DMS79 treated with DMSO at 0.1 percent for 48 hours (cell line): ENCODE measurements at regions not wholly inside any gene's neighbourhood (a gene's known extent, or its start where the extent isn't known, plus 50 kb on each side); places are given as distances from the start of the nearest gene placed in this dataset.
"Not testable (repeated sequence)": the region's sequence is repeated elsewhere in the genome, so short reads cannot be mapped to it uniquely, and the experiment has no call there.

Experiments used
- DNase-seq: peaks from one replicate; lab custom pipeline; 2025; lab: John Stamatoyannopoulos, UW

DNA sequence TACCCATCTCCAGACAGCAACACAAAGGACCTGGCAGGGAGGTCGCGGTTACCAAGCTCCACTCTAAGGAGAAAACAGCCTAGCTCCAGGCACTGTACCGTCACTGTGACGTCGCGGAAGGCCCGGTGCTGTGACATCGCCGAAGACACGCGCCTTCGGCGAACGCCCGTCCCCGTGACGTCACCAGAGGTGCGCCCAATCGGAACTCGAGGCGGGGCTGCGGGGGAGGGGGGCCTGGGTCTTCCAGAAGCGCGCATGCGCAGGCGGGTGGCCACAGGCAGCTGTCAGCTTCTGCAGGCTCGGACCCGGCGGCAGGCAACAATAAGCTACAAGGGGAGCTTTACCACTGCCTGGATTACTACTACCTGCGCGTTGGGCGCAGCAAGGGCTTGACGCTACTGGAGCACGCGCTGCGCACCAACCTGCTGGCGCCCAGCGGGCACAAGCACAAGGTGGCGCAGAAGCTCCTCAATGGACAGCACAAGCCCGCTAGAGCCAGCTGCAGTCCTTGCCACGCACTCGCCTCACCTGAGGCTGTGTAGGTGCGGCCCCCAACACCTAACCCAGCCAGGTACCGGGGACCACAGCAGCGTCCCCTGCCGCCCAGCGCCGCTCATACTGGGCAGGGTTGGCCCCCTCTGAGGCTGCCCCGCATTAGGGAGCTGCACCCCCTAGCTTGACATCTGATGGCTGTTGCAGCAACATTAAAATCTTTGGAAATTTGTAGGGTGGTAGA lies 208.4 kb downstream of the TPST1 start:
- peak; percentile 63 for DNase-seq

DNA sequence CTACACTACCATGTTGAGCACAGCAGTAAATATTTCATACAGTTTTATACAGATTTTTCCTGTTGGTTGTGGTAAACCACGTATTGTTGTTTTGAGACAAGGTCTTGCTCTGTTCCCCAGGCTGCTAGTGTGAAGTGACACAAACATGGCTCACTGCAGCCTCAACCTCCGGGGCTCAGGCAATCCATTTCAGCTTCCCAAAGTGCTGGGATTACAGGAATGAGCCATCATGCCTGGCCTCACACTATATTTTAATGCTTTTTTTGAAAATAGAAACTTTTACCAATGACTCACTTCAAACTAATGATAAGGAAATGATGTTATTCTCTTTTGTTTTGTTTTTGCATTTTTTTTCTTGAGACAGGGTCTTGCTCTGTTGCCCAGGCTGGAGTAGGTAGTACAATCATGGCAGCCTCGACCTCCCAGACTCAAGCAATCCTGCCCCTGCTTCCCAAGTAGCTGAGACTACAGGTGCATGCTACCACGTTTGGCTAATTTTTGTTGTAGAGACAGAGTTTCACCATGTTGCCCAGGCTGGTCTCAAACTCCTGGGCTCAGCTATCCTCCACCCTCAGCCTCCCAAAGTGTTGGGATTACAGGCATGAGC lies 210.6 kb downstream of the TPST1 start:
- no peak for DNase-seq

DNA sequence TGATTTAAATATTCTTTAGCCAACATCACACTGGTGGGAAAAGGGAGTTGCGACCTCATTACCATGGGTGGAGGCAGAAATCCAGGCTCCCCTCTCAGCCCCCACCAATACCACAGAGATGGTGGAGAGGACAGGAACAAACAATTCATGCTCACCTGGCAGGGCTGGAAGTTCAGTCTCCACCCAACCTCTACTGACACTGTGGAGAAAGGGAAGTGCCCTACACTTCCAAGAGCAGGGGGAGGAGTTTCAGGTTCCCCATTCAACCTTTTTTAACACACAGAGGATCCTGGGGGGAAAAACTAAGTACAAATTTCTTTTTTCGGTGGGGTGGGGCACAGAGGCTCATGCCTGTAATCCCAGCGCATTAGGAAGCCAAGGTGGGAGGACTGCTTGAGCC lies 210.1 kb upstream of the KCTD7 start:
- DNase-seq = no peak

DNA sequence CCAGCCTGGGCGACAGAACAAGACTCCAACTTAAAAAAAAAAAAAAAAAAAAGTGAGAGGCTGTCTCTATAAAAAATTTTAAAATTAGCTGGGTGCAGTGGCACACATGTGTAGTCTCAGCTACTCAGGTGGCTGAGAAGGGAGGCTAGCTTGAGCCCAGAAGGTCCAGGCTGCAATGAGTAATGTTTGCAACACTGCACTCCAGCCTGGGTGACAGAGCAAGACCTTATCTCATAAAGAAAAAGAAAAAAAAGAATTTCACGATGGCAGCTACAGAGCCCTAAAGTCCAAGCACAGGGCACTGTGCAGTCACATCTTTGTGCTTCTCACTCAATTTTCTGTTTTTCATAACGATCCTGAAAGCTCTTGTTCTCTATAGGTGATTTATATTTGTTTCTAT lies 209.5 kb upstream of the KCTD7 start:
- DNase-seq = no peak

DNA sequence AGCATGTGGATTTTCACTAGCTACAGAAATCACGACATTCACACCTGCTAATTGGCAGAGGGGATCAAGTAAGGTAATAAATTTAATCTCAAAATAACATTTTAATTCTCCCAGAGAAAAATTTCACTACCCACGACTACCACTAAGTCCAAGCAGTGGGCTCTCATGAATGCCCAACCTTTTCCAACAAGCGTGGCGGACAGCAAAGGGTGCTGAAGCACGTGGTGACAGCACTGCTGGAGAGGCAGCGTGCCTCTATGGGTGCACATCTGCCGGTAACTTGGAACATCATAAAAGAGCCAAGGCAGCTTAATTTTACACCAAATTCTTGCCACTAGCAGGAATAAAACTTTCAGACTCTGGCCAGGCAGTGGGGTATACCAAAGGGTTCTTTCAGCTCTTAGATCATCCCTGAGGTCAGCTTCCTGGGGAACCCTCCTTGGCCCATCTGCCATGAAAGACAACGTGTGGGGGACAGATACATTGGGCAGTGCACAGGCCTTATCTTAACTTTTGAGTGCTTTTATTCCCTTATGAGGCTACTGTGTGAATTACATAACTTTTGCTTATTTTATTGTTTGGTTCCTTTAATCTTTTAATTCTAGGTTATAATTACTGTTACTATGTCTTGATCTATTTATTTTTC lies 206.7 kb upstream of the KCTD7 start:
- no peak for DNase-seq

DNA sequence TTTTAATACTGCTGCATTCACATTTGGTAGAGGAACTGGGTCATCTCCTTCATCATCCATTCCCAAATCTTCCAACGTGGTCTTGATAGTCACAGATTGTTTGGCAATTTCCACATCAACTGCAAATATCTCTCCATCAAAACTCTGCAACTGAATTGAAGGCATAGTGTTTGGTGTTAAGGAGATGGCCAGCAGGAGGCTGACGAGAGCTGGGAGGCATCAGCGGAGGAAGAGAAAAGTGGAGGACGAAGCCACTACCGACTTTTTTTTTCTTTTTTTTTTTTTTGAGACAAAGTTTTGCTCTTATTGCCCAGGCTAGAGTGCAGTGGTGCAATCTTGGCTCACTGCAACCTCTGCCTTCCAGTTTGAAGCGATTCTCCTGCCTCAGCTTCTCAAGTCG lies 205.0 kb upstream of the KCTD7 start:
- no peak for DNase-seq

DNA sequence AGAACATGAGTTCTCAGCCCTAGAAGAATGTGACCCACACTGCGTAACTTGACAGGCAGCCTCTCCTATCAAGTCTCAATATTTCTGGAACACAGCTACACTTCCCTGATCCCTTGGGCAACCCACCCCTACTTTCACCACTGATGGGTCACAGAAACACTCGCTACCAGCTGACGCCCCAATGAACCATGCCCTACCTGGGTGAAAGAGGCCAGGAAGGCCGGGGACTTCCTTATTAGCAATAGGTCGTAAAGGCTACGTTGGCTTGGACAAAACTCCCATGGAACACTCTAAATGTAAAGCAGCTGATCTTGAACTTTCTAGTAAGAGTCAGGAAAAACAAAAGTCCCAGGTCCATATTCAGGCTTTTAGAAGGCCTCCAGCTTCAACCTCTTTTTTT lies 202.3 kb upstream of the KCTD7 start:
- no peak for DNase-seq

DNA sequence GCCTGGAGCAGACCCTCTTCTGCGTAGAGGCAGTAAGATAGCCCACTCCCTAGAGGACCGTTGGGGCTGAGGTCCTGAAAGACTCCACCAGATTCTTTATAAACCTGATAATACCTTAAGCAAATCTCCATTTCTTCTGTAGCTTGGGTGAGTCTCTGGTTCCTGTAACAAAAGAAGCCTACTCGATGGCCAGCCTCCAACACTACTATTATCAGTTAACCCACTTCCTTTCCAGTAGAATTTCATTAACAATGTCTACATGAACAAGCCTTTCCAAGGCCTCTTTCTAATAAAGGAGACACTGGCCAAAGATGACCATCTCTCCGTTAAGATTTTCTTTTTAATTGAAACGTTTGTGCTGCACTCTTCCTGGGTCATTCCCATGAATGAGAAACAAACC lies 201.7 kb upstream of the KCTD7 start:
- no peak for DNase-seq

DNA sequence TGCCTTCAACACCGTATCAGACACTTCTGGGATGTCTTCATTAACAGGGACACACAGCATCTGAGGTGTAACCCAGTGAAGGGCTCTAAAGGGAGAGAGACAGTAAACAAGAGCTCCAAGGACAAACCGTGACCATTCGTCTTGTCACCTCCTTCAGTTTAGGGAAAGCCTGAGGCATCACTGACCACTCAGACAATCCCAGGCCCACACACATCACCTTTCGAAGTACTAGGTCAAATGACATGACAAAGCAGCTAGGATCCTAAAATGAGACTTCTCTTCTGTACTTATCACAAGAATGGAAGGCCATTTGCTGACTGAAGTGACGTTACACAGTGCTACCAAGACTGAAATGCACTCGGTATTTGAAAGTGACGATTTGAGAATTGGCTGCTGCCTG lies 200.7 kb upstream of the KCTD7 start:
- no peak for DNase-seq

DNA sequence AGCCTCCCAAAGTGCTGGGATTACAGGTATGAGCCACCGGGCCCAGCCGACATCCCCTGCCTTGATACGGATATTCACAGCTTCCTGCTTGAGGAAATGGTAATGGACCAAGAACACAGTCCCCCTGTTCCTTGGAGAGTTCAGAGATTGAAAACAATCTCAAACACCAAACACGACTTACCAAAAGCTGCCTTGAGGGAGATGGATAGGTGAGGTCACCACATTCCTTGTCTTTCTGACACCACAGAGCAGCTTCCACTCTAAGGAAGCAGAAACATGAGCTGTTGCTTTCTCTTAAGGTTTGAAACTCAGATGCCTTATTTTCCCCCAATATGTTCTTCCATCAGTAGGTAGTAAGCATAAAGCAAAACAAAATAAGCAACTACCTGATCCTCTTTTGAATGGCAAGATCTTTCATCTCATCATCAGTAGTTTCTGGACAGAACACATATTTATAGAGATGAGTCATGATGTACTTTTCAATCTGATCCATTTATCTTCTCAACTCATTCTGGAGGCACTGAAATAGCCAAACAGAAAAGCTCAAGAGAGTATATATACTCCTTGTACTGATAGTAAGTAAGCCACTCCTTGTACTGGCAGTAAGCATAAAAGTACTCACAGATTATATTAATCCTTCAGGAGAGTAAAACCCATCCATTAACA lies 199.1 kb upstream of the KCTD7 start:
- DNase-seq = no peak

DNA sequence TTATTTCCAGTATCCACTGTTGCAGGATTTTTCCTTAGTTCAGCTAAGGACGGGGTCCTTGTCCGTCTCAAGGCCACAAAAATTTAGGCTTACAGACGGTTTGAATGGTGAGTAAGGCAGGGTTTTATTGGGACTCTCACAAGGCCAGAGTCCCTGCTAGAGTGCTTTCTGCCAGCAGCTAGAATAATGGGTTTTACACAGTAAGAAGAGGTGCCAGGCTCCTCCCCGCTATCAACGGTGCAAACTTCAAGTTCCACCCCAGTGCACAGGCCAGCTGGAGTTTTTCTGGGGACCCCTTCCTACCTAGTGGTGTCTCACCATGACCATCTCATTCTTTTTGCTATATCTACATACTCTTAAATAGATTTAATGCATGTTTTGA lies 198.5 kb upstream of the KCTD7 start:
- peak; percentile 17 for DNase-seq

DNA sequence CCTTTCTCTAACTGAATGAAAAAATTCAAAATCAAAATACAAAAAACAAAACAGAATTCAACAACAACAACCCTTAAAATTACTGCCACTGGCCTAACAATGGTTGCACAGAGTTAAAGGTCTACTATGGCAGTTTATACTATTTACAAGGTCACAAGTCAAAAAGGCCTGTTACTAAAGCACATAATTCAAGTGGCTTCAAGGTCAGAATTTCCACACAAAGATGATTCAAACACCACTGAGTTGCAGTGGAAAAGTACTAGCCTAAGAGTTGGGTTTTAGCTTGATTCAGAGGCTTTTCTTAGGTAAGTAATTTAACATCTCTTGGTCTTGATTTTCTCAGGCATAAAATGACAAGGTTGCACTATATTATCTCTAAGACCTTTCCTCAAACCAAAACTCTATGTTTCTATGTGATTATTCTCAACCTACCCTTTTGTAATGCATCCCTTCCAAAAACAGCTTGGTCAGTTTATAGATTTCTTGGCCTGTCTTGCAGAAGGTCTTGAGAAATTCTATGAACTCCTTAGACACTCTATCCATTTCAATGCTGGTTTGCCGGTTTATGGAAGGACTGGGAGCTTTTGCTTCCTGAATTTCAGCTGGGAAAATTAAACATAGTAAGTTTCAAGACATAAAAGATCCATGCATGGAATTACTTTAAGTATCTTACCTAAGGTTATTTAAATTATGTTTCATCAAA lies 189.8 kb upstream of the KCTD7 start:
- not testable (repeated sequence) for DNase-seq

DNA sequence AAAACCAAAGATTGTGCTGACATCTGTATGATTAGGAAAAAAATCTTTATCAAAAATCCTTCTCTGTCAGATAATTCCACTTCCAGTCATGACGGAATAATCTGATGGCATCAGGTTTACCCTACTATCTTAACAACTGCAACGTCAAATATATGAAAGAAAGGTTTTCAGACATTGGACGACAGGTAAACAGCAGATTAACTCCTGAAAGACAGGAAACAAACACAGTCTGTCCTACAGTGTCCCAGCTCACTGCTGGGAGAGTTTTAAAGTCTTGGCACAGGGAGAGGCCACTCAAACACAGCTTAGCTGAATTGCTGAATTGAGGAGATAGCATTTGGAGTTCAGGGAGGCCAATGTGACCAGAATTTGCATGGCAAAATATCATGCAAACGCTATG lies 186.3 kb upstream of the KCTD7 start:
- DNase-seq = no peak

DNA sequence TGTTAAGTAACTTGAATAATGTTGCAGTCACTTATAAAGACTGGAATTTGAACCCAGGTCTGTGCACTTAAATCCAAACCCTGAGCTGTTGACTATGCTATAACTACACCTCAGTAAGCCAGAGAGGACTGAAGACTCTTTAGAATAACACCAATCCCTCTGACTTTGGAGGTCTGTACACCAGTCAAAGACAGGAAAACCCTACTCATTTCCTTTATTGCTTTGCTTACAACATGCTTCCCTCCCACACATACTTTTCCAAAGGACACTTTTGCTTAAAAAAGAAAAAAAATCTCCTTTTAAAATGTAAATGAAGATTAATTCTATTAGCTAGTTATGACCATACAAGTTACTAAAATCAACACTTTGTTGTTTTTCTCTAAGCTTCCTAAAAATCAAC lies 184.7 kb upstream of the KCTD7 start:
- no peak for DNase-seq

DNA sequence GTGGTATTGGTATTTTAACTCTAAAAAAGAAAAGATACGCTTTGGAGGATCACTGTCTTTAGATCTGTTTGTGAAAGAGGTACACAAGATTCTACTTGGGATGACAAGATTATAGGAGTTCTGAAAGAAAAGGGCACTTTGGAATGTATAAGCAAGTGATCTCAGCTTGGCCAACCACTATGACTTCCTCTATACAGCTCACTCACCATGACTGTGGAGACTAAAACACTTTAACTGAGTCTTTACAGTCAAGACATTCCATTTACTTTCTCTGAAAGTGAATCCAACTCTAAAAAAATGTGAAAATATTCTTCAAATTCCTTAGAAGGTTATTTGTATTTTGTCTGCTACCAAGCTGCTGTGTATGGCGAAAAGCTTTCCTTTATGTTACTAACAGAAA lies 181.7 kb upstream of the KCTD7 start:
- DNase-seq = not testable (repeated sequence)

DNA sequence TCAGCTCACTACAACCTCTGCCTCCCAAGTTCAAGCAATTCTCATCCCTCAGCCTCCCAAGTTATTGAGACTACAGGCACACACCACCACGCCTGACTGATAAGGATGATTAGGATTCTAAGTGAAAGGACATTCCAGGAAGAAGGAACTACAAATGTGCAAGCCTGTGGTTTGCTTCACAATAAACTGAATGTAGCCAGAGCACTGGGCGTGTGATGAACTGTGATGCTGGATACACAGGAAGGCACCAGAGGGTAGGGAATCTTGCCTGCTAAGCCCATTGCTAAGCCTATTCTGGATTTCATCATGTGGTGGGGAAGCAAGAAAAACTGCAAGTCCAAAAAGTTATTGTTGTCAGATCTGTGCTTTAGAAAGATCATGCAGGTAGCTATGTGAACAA lies 177.9 kb upstream of the KCTD7 start:
- not testable (repeated sequence) for DNase-seq

DNA sequence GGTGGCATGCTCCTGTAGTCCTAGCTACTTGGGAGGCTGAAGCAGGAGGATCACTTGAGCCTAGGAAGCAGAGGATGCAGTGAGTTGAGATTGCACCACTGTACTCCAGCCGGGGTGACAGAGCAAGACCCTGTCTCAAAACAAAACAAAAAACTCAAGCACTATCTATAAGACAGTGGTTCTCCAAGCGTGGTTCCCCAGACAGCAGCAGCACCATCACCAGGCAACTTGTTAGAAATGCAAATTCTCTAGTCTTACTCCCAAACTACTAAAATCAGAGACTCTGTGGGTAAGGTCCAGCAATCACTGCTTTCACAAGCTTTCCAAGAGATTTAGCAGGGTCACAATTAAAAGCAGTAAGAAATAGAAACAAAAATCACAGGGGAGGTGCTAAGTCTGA lies 177.0 kb upstream of the KCTD7 start:
- DNase-seq = not testable (repeated sequence)

DNA sequence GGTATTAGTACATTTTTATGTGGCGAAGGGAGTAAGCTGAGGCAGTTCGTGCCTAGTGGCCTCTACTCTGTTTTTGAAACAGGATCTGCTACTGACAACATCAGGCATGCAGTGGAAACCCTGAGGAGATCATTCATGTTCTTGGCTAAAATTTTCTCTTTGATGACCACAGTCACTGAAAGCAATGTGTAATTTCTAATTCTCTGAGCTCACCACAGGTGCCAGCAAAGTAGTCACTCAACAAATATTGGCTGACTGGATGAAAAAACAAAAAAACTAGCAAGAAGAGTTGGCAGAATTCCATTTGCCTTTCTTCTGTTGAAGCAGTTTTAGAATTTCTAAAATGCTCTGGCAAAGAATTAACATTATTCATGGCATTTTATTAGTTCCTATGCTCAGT lies 176.5 kb upstream of the KCTD7 start:
- no peak for DNase-seq

DNA sequence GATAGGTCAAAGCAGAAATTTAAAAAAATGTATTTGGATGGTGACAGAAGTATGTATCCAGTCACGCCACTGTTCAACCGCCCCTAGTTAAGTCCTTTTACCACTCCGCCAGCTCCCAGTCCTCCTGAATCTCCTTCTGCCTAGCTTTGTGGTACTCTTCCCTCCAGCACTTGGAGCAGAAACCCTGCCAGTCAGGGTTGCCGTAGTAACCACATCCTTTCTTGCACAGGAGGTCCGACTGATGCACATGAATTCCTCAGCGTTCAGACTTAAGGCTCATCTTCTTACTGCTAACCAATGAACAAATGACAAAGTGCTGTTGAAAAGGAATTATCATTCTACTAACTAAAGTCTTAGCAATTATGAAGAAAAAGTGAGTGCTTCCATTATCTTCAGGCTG lies 175.3 kb upstream of the KCTD7 start:
- DNase-seq = no peak

DNA sequence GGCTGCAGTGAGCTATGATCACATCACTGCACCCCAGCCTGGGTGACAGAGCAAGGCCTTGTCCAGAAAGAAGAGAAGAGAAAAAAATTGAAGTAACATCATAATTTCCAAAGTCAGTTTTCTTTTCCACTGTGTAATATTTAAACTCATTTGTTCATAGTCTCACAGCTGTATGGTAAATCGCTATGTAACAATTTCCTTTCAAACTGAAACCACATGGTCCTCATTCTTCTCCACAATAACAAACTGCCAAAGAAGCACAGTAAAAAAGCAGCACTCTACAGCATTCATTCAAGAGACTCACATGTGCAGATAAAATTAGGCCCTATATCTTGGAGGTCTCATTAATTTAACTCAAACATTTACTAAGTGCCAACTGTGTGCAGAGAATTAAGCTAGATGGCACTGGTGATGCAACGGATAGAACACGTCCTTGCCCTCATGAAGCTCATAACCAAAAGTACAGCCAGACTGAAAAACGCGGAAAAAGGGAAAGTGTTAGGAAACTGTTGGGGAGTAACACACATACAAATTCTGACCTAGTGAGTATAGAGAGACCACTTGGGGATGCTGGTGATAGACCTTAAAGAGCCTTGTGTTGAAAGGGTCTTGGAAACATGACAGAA lies 174.0 kb upstream of the KCTD7 start:
- no peak for DNase-seq

DNA sequence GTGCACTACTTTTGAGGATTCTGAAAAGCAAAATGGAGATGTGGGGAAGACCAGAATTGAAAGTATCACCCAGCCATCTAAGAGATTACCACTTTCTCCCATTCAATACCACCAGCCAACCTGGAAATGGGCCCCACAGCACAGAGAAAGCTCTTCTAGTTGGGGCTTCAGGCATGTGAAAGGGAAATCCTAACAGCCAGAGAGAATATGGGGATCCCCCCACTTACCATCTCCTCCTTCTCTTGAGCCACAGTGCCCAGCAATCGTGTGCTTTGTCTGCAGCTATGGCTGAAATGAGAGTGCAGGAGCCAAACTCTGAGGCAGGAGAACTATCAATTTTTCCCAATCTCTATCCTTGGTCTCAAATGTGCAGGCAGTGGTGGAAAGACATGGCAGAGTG lies 173.2 kb upstream of the KCTD7 start:
- not testable (repeated sequence) for DNase-seq

DNA sequence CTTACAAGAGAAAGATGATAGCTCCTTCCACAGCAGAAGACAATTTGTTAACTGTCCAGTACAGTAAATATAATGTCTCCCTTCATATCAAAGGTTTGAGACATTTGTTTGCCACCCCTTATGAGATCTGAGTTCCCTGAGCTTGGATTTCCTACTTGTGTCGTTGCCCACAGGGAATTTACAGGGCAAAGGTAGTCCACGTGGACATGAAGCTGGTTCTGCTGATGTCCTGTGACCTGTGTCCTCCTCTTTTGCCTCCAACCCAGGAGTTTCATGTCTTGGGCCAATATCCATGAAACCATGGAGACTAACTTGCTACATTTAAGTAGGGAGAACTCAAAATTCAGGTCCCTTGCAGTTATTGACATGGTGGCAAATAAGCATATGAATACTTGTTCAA lies 172.2 kb upstream of the KCTD7 start:
- not testable (repeated sequence) for DNase-seq
